ENCODE measurements at regions not wholly inside any gene's neighbourhood (a gene's known extent, or its start where the extent isn't known, plus 50 kb on each side); places are given as distances from the start of the nearest gene placed in this dataset.

- TF ChIP-seq FOXM1 (IDR thresholded peaks at IDR 0.05; ENCODE audit: borderline replicate concordance) (no peak), L3MBTL2 (conservative IDR thresholded peaks at IDR 0.05) (no peak), HDGF (IDR thresholded peaks at IDR 0.05; ENCODE audit: borderline replicate concordance) (no peak), SUZ12 (IDR thresholded peaks at IDR 0.05) (no peak)
Measured at GRCh38 chr6:167588920-167589614, 237.6 kb upstream of the AFDN start.

Measured in HEK293T (cell line).